Epithelial cell of esophagus (primary cell): ENCODE measurements at regions not wholly inside any gene's neighbourhood (a gene's known extent, or its start where the extent isn't known, plus 50 kb on each side); places are given as distances from the start of the nearest gene placed in this dataset.

Experiments used
- DNase-seq: peaks from one replicate; pipeline ENCODE4 v3.0.0; 2010; ENCODE audit warnings: low read depth
- H3K4me3 ChIP-seq: 2 replicates; pipeline ENCODE4 v1.5.1; 2011; ENCODE audit warnings: mild to moderate bottlenecking, low read length, control low read depth
- CTCF ChIP-seq: IDR thresholded peaks from 2 replicates; pipeline ENCODE4 v1.5.1; 2011; ENCODE audit warnings: low read depth, mild to moderate bottlenecking, low read length, control low read depth, inconsistent platforms; ENCODE audit not compliant: insufficient read depth; ENCODE audit errors: missing control alignments

GRCh38 chr20:19071902-19072498 is 140.4 kb upstream of the SLC24A3 start:
- TF ChIP-seq CTCF: no peak
- DNase-seq: no peak
- no peak overlapping the region for H3K4me3 ChIP-seq

GRCh38 chr20:19072988-19073387 is 139.5 kb upstream of the SLC24A3 start:
- TF ChIP-seq CTCF: no peak
- no peak overlapping the region for H3K4me3 ChIP-seq
- DNase-seq: no peak

GRCh38 chr20:19073584-19074218 is 138.7 kb upstream of the SLC24A3 start:
- TF ChIP-seq CTCF: no peak
- no peak for DNase-seq
- H3K4me3 ChIP-seq: no peak overlapping the region

GRCh38 chr20:19074356-19074755 is 138.1 kb upstream of the SLC24A3 start:
- DNase-seq: no peak
- no peak for TF ChIP-seq CTCF
- no peak overlapping the region for H3K4me3 ChIP-seq

- peak; percentile 12 for DNase-seq
- no peak for TF ChIP-seq CTCF
- H3K4me3 ChIP-seq: no peak overlapping the region
Observed at GRCh38 chr20:19074828-19075516, 137.5 kb upstream of the SLC24A3 start.

- H3K4me3 ChIP-seq: no peak overlapping the region
- no peak for TF ChIP-seq CTCF
- no peak for DNase-seq
Observed at GRCh38 chr20:19077370-19078220, 134.8 kb upstream of the SLC24A3 start.
